ENCODE measurements at regions not wholly inside any gene's neighbourhood (a gene's known extent, or its start where the extent isn't known, plus 50 kb on each side); places are given as distances from the start of the nearest gene placed in this dataset.

DNA sequence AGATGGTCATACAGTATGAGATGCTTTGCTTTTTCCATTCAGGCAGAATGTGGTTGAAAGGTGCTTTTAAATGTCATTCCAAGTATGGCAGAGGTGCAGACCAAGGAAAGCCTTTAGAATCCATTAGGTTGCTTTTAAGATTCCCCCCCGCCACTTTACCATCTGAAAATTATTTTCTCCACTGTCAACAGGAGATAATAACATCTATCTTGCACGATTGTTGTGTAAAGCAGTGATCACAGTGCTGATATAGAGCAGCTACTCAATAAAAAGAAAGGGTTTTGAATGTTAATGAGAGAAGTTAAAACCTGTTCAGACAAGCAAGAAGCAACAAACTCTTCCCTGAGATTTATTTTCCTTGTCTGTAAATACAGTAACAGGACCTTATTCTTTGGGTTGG is 372.5 kb upstream of the GCFC2 start:
- Histone ChIP-seq H2AFZ (ENCODE audit: low read length) (no peak overlapping the region), H3K4me3 (replicated peaks in 1 of 4; ENCODE audit: control extremely low read depth in 1 of 4, insufficient read depth in 1 of 4, low read depth in 3 of 4, low read length in 4 of 4) (no peak overlapping the region), H3K27me3 (ENCODE audit: control insufficient read depth, insufficient read depth, low read length) (no peaks in the 10 kb centered on the region), H3K27ac (ENCODE audit: insufficient read depth, low read length) (no peak overlapping the region), H4K20me1 (ENCODE audit: control insufficient read depth, extremely low read depth, insufficient read depth, low read length) (no peaks in the 10 kb centered on the region), H3K36me3 (ENCODE audit: control insufficient read depth, insufficient read depth, low read length) (no peaks in the 10 kb centered on the region), H3K9ac (ENCODE audit: insufficient read depth, low read length) (no peak overlapping the region), H3K79me2 (ENCODE audit: control insufficient read depth, insufficient read depth, low read length) (no peaks in the 10 kb centered on the region), H3K4me1 (ENCODE audit: control insufficient read depth, extremely low read depth, insufficient read depth, low read length) (no peaks in the 10 kb centered on the region), H3K9me3 (ENCODE audit: control insufficient read depth, insufficient read depth, low read depth, low read length) (no peaks in the 10 kb centered on the region), H3K4me2 (ENCODE audit: extremely low read depth, insufficient read depth, low read length) (no peak overlapping the region)
- TF ChIP-seq, protein P1, sequence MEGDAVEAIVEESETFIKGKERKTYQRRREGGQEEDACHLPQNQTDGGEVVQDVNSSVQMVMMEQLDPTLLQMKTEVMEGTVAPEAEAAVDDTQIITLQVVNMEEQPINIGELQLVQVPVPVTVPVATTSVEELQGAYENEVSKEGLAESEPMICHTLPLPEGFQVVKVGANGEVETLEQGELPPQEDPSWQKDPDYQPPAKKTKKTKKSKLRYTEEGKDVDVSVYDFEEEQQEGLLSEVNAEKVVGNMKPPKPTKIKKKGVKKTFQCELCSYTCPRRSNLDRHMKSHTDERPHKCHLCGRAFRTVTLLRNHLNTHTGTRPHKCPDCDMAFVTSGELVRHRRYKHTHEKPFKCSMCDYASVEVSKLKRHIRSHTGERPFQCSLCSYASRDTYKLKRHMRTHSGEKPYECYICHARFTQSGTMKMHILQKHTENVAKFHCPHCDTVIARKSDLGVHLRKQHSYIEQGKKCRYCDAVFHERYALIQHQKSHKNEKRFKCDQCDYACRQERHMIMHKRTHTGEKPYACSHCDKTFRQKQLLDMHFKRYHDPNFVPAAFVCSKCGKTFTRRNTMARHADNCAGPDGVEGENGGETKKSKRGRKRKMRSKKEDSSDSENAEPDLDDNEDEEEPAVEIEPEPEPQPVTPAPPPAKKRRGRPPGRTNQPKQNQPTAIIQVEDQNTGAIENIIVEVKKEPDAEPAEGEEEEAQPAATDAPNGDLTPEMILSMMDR (conservative IDR thresholded peaks at IDR 0.05 in 1 of 2, IDR thresholded peaks at IDR 0.05 in 1 of 2; ENCODE audit: low read depth in 1 of 2, low read length in 2 of 2), result no peak
- no peak for TF ChIP-seq EZH2 (IDR thresholded peaks at IDR 0.05; ENCODE audit: low read length, missing control alignments)
- DNase-seq (ENCODE audit: low read depth in 2 of 2), result no peak

DNA sequence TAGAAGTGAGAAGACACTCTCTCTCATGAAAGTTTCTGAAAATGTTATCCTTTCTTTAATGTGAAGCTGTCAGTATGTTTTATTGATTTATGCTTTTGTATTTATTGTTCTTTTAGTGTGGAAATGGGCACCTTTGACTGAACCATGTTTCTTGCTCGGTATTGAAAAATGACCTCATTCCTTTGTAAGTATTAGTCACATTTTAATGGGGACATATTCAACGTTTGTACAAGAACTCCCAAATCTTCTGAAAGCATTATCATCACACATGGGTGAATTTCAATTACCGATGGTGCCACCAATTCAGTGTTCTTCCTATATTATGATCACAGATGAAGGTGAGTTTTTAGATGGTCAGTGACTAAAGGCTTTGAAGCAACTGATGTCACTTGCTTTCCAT is 371.8 kb upstream of the GCFC2 start:
- TF ChIP-seq, protein P1 (conservative IDR thresholded peaks at IDR 0.05 in 1 of 2, IDR thresholded peaks at IDR 0.05 in 1 of 2; ENCODE audit: low read depth in 1 of 2, low read length in 2 of 2), result no peak
- no peak for TF ChIP-seq EZH2 (IDR thresholded peaks at IDR 0.05; ENCODE audit: low read length, missing control alignments)
- Histone ChIP-seq H4K20me1 (ENCODE audit: control insufficient read depth, extremely low read depth, insufficient read depth, low read length) (no peaks in the 10 kb centered on the region), H3K4me2 (ENCODE audit: extremely low read depth, insufficient read depth, low read length) (no peak overlapping the region), H3K9me3 (ENCODE audit: control insufficient read depth, insufficient read depth, low read depth, low read length) (no peaks in the 10 kb centered on the region), H3K36me3 (ENCODE audit: control insufficient read depth, insufficient read depth, low read length) (no peaks in the 10 kb centered on the region), H3K79me2 (ENCODE audit: control insufficient read depth, insufficient read depth, low read length) (no peaks in the 10 kb centered on the region), H3K9ac (ENCODE audit: insufficient read depth, low read length) (no peak overlapping the region), H3K27ac (ENCODE audit: insufficient read depth, low read length) (no peak overlapping the region), H2AFZ (ENCODE audit: low read length) (no peak overlapping the region), H3K4me1 (ENCODE audit: control insufficient read depth, extremely low read depth, insufficient read depth, low read length) (no peaks in the 10 kb centered on the region), H3K27me3 (ENCODE audit: control insufficient read depth, insufficient read depth, low read length) (no peaks in the 10 kb centered on the region), H3K4me3 (replicated peaks in 1 of 4; ENCODE audit: control extremely low read depth in 1 of 4, insufficient read depth in 1 of 4, low read depth in 3 of 4, low read length in 4 of 4) (no peak overlapping the region)
- DNase-seq (ENCODE audit: low read depth in 2 of 2), result no peak

DNA sequence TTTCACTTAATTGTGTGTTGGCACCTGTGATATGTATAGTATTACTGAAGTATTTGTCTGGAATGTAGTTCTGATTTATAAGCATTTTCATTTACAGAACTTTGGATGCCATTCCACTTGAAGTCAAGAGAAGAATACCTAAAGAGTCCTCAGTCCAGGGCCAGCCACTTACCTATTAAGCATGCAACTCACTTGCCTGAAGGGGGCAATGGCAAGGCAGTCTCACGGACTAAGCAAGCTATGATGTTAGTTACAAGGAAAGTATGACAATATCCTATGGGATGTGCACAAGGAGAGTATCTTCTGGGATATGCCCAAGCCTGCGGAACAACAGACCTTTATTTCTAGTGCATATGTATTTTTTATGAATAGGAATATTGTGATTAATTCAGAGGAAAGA is 369.4 kb upstream of the GCFC2 start:
- Histone ChIP-seq H3K79me2 (ENCODE audit: control insufficient read depth, insufficient read depth, low read length) (no peaks in the 10 kb centered on the region), H2AFZ (ENCODE audit: low read length) (no peak overlapping the region), H4K20me1 (ENCODE audit: control insufficient read depth, extremely low read depth, insufficient read depth, low read length) (no peaks in the 10 kb centered on the region), H3K27me3 (ENCODE audit: control insufficient read depth, insufficient read depth, low read length) (no peaks in the 10 kb centered on the region), H3K4me3 (replicated peaks in 1 of 4; ENCODE audit: control extremely low read depth in 1 of 4, insufficient read depth in 1 of 4, low read depth in 3 of 4, low read length in 4 of 4) (no peak overlapping the region), H3K9ac (ENCODE audit: insufficient read depth, low read length) (no peak overlapping the region), H3K4me2 (ENCODE audit: extremely low read depth, insufficient read depth, low read length) (no peak overlapping the region), H3K36me3 (ENCODE audit: control insufficient read depth, insufficient read depth, low read length) (no peaks in the 10 kb centered on the region), H3K9me3 (ENCODE audit: control insufficient read depth, insufficient read depth, low read depth, low read length) (no peaks in the 10 kb centered on the region), H3K4me1 (ENCODE audit: control insufficient read depth, extremely low read depth, insufficient read depth, low read length) (no peaks in the 10 kb centered on the region), H3K27ac (ENCODE audit: insufficient read depth, low read length) (no peak overlapping the region)
- DNase-seq (ENCODE audit: low read depth in 2 of 2), result no peak
- TF ChIP-seq, protein P1 (conservative IDR thresholded peaks at IDR 0.05 in 1 of 2, IDR thresholded peaks at IDR 0.05 in 1 of 2; ENCODE audit: low read depth in 1 of 2, low read length in 2 of 2), result no peak
- TF ChIP-seq EZH2 (IDR thresholded peaks at IDR 0.05; ENCODE audit: low read length, missing control alignments), result no peak
